Mesendoderm (in vitro differentiated cells): ENCODE measurements at regions not wholly inside any gene's neighbourhood (a gene's known extent, or its start where the extent isn't known, plus 50 kb on each side); places are given as distances from the start of the nearest gene placed in this dataset.

Experiments used
- DNase-seq: peaks from one replicate; pipeline ENCODE4 v3.0.0; 2013
- H2AK5ac ChIP-seq: 2 replicates; pipeline ENCODE4 v1.6.1; 2013; ENCODE audit warnings: low read length, inconsistent platforms
- H2BK120ac ChIP-seq: 2 replicates; pipeline ENCODE4 v1.6.1; 2013; ENCODE audit warnings: low read depth, mild to moderate bottlenecking, low read length, moderate library complexity, mixed read lengths
- H2BK15ac ChIP-seq: replicated peaks from 2 replicates; pipeline ENCODE4 v1.6.1; 2013; ENCODE audit warnings: low read depth, mild to moderate bottlenecking, moderate library complexity
- H2BK5ac ChIP-seq: 2 replicates; pipeline ENCODE4 v1.6.1; 2013; ENCODE audit warnings: low read length, inconsistent platforms
- H3K18ac ChIP-seq: 2 replicates; pipeline ENCODE4 v1.6.1; 2013; ENCODE audit warnings: mild to moderate bottlenecking, low read length, mixed read lengths
- H3K23ac ChIP-seq: one replicate; pipeline ENCODE4 v1.6.1; 2013; ENCODE audit warnings: low read length
- H3K27ac ChIP-seq: 2 replicates; pipeline ENCODE4 v1.5.1; 2013; ENCODE audit warnings: low read depth, mild to moderate bottlenecking, inconsistent platforms, low read length, moderate library complexity
- H3K27me3 ChIP-seq: 2 replicates; pipeline ENCODE4 v1.6.1; 2013; ENCODE audit warnings: low read length, control low read depth, mild to moderate bottlenecking, inconsistent platforms; ENCODE audit not compliant: insufficient read depth, poor library complexity
- H3K36me3 ChIP-seq: 2 replicates; pipeline ENCODE4 v1.6.1; 2013; ENCODE audit warnings: low read length, inconsistent platforms; ENCODE audit not compliant: control insufficient read depth, insufficient read depth
- H3K4ac ChIP-seq: one replicate; pipeline ENCODE4 v1.6.1; 2013; ENCODE audit warnings: low read depth, mild to moderate bottlenecking, low read length, moderate library complexity
- H3K4me1 ChIP-seq: 2 replicates; pipeline ENCODE4 v1.6.1; 2013; ENCODE audit warnings: low read depth, low read length, inconsistent platforms; ENCODE audit not compliant: control insufficient read depth
- H3K4me2 ChIP-seq: 2 replicates; pipeline ENCODE4 v1.6.1; 2013; ENCODE audit warnings: low read length
- H3K4me3 ChIP-seq: 2 replicates; pipeline ENCODE4 v1.5.1; 2013; ENCODE audit warnings: mild to moderate bottlenecking, low read length
- H3K56ac ChIP-seq: one replicate; pipeline ENCODE4 v1.6.1; 2013; ENCODE audit warnings: low read length
- H3K79me1 ChIP-seq: 2 replicates; pipeline ENCODE4 v1.6.1; 2013; ENCODE audit warnings: low read length, inconsistent platforms
- H3K79me2 ChIP-seq: 2 replicates; pipeline ENCODE4 v1.6.1; 2013; ENCODE audit warnings: mild to moderate bottlenecking, low read length; ENCODE audit not compliant: control insufficient read depth, insufficient read depth
- H3K9ac ChIP-seq: 2 replicates; pipeline ENCODE4 v1.6.1; 2013; ENCODE audit warnings: low read length, inconsistent platforms
- H4K5ac ChIP-seq: one replicate; pipeline ENCODE4 v1.6.1; 2013; ENCODE audit warnings: low read length
- H4K8ac ChIP-seq: one replicate; pipeline ENCODE4 v1.6.1; 2013; ENCODE audit warnings: low read depth, mild to moderate bottlenecking, control low read depth, low read length, moderate library complexity
- WGBS: extraction: QIAGEN DNeasy Blood & Tissue Kit; methylation state at CpG from one replicate; pipeline ENCODE4 v1.1.7; 2013; ENCODE audit warnings: low lambda C conversion rate, missing lambda C conversion rate; ENCODE audit not compliant: insufficient coverage; ENCODE audit errors: extremely low coverage; 5-methylcytosine and 5-hydroxymethylcytosine counted together

DNA sequence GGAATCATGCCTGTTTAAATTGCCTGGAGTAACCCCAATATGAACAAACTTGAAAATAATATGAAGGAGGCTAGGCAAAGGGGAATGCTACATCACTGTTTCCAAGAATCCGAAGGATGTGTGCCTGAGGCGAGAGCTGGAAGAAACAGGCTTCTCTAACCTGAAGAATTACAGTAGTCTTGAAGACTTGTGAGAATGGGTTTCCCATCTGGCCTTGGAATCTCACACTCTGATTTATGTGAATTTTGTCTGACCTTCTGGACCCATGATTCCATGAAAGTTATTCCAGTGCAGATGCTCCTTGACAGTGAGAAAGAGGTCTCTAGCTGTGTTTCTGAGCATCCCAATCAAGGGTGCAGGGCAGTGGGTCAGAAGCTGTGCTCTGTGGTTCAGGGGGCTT, 122.1 kb upstream of the PARP11 start:
- H2BK120ac ChIP-seq = no peak overlapping the region
- no peaks in the 10 kb centered on the region for H3K36me3 ChIP-seq
- H3K4me3 ChIP-seq = no peak overlapping the region
- no peaks in the 10 kb centered on the region for H3K27me3 ChIP-seq
- no peak overlapping the region for H3K18ac ChIP-seq
- no peak overlapping the region for H3K4me2 ChIP-seq
- no peaks in the 10 kb centered on the region for H3K79me1 ChIP-seq
- no peak overlapping the region for H3K27ac ChIP-seq
- H4K5ac ChIP-seq = no peak overlapping the region
- WGBS = no CpG with 5 or more reads among the region's 2 CpGs
- peak; percentile 66 for DNase-seq
- H3K79me2 ChIP-seq = no peaks in the 10 kb centered on the region
- H2BK5ac ChIP-seq = peak overlapping the region; percentile 61
- no peak overlapping the region for H4K8ac ChIP-seq
- peak overlapping the region; percentile 51 for H3K56ac ChIP-seq
- peak overlapping the region; percentile 97 for H2AK5ac ChIP-seq
- H3K4ac ChIP-seq = no peak overlapping the region
- peaks cover 2% of the 10 kb centered on the region for H3K4me1 ChIP-seq
- no peak overlapping the region for H2BK15ac ChIP-seq
- H3K23ac ChIP-seq = no peak overlapping the region
- H3K9ac ChIP-seq = no peak overlapping the region

GRCh38 chr12:3994500-3994899, 121.3 kb upstream of the PARP11 start:
- H3K27me3 ChIP-seq = no peaks in the 10 kb centered on the region
- H3K9ac ChIP-seq = no peak overlapping the region
- no peak overlapping the region for H2BK120ac ChIP-seq
- no peak overlapping the region for H3K4ac ChIP-seq
- no CpG with 5 or more reads among the region's 3 CpGs for WGBS
- no peak overlapping the region for H3K27ac ChIP-seq
- H4K8ac ChIP-seq = no peak overlapping the region
- no peaks in the 10 kb centered on the region for H3K79me1 ChIP-seq
- H2BK15ac ChIP-seq = no peak overlapping the region
- H3K56ac ChIP-seq = no peak overlapping the region
- H3K23ac ChIP-seq = no peak overlapping the region
- H3K36me3 ChIP-seq = no peaks in the 10 kb centered on the region
- H3K4me3 ChIP-seq = no peak overlapping the region
- H4K5ac ChIP-seq = no peak overlapping the region
- H3K4me1 ChIP-seq = peaks cover 2% of the 10 kb centered on the region
- DNase-seq = no peak
- no peak overlapping the region for H3K18ac ChIP-seq
- no peak overlapping the region for H2AK5ac ChIP-seq
- H3K79me2 ChIP-seq = no peaks in the 10 kb centered on the region
- H2BK5ac ChIP-seq = no peak overlapping the region
- no peak overlapping the region for H3K4me2 ChIP-seq

DNA sequence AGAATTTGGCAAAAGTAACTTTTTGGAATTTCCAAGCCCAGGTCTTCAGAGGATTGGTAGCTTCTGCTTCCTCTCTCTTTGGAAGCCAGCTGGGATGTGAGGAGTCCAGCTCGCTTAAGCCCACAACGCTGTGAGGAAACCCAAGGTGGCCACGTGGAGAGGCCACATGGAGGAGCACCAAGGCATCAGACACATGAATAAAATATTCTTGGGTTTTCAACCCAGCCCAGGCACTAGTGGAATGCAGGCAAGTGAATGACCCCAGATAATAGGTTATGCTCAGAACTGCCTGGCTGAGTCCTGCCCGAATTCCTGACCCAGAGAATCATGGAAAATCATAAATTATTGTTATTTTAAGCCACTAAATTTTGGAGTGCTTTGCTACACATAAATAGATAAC, 119.7 kb upstream of the PARP11 start:
- Histone ChIP-seq H2BK120ac (no peak overlapping the region), H3K18ac (no peak overlapping the region), H3K4me1 (peaks cover 2% of the 10 kb centered on the region), H2BK15ac (no peak overlapping the region), H3K9ac (no peak overlapping the region), H2AK5ac (no peak overlapping the region), H3K23ac (no peak overlapping the region), H3K27ac (no peak overlapping the region), H4K8ac (no peak overlapping the region), H3K4me2 (no peak overlapping the region), H4K5ac (no peak overlapping the region), H3K79me1 (no peaks in the 10 kb centered on the region), H2BK5ac (no peak overlapping the region), H3K4ac (no peak overlapping the region), H3K56ac (no peak overlapping the region), H3K4me3 (no peak overlapping the region), H3K27me3 (no peaks in the 10 kb centered on the region), H3K36me3 (no peaks in the 10 kb centered on the region), H3K79me2 (no peaks in the 10 kb centered on the region)
- no CpG with 5 or more reads among the region's 4 CpGs for WGBS
- DNase-seq = no peak

DNA sequence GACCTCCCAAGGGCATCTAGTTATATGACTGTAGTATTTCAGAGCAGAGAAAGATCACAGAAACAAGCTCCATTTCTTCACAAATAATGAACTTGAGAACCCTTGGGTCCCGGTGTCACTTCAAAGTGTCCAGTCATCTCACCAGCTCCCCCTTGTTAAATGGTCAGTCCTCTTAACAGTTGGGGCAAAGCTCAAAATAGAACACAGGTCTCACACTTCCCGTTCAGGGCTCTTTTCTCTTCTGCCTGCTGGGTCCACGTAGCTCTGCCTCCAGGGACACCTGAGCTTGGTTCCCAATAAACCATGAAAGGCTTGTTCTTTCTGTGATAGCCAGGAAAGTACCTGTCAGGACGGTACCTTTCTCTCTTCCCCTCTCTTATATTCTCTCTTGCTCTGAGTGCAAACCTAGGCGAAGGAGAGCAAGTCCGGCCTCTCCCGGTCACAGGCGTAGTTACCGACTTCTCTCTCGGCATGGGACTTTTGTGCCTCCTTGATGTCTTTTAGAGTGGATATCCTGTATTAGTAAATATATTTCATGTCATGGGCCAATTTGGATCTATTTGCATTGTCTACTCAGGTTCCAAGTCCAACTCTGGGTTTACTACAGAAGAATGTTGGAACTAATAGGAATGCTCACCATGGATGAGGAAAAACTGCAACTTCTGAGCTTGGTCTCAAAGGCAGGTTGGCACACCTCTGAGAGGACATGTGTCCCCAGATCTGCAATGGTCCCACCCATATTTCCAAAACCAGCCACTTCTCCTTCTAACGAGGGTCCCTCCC, 118.8 kb upstream of the PARP11 start:
- H2AK5ac ChIP-seq = no peak overlapping the region
- WGBS = no CpG with 5 or more reads among the region's 11 CpGs
- no peak overlapping the region for H3K23ac ChIP-seq
- H3K36me3 ChIP-seq = no peaks in the 10 kb centered on the region
- H3K79me2 ChIP-seq = no peaks in the 10 kb centered on the region
- H3K27ac ChIP-seq = no peak overlapping the region
- no peak overlapping the region for H3K4me3 ChIP-seq
- H3K9ac ChIP-seq = no peak overlapping the region
- H3K27me3 ChIP-seq = no peaks in the 10 kb centered on the region
- H3K4ac ChIP-seq = no peak overlapping the region
- no peak overlapping the region for H3K18ac ChIP-seq
- no peak overlapping the region for H4K8ac ChIP-seq
- H3K4me2 ChIP-seq = no peak overlapping the region
- H2BK120ac ChIP-seq = no peak overlapping the region
- no peak overlapping the region for H3K56ac ChIP-seq
- no peak for DNase-seq
- peaks cover 2% of the 10 kb centered on the region for H3K4me1 ChIP-seq
- no peak overlapping the region for H4K5ac ChIP-seq
- H2BK15ac ChIP-seq = no peak overlapping the region
- no peaks in the 10 kb centered on the region for H3K79me1 ChIP-seq
- H2BK5ac ChIP-seq = no peak overlapping the region

- Histone ChIP-seq H4K8ac (no peak overlapping the region), H3K79me1 (no peaks in the 10 kb centered on the region), H4K5ac (no peak overlapping the region), H3K23ac (no peak overlapping the region), H3K27me3 (no peaks in the 10 kb centered on the region), H3K9ac (no peak overlapping the region), H2BK15ac (no peak overlapping the region), H3K18ac (no peak overlapping the region), H3K36me3 (no peaks in the 10 kb centered on the region), H2AK5ac (no peak overlapping the region), H3K27ac (no peak overlapping the region), H3K4me2 (no peak overlapping the region), H3K4me1 (peaks cover 2% of the 10 kb centered on the region), H3K56ac (no peak overlapping the region), H3K79me2 (no peaks in the 10 kb centered on the region), H2BK5ac (no peak overlapping the region), H2BK120ac (no peak overlapping the region), H3K4ac (no peak overlapping the region), H3K4me3 (no peak overlapping the region)
- WGBS = no CpG with 5 or more reads among the region's 26 CpGs
- peak; percentile 68 for DNase-seq
Observed at GRCh38 chr12:3990501-3991280, 117.5 kb upstream of the PARP11 start.
